GM12878 (cell line): ENCODE measurements at regions not wholly inside any gene's neighbourhood (a gene's known extent, or its start where the extent isn't known, plus 50 kb on each side); places are given as distances from the start of the nearest gene placed in this dataset.

Experiments
- ATAC-seq: fragments of 200-7000 bp; cut with Tn5 transposase; 3 replicates; pipeline ENCODE4 v1.9.1; 2020; ENCODE audit warnings: mild to moderate bottlenecking, moderate library complexity
- BruUV-seq: library from RNA; stranded (reverse); fragments of 400-500 nt; replicated peaks from 2 replicates; lab custom pipeline; 2021; lab: Mats Ljungman, UMichigan
- CTCF ChIA-PET: fragments of 300-600 bp; sonication (Branson Sonifier 250); formaldehyde crosslinking; extraction: SDS; loops from one replicate; lab custom pipeline; 2021; ENCODE audit warnings: inconsistent platforms; lab: Yijun Ruan, JAX
- POLR2A ChIA-PET: fragments of 350-600 bp; formaldehyde crosslinking; extraction: SDS; loops from one replicate; lab custom pipeline; 2021; ENCODE audit warnings: inconsistent platforms; lab: Charles Lee
- RAD21 ChIA-PET: fragments of 300-600 bp; sonication (Branson Sonifier 250); formaldehyde crosslinking; loops from one replicate; lab custom pipeline; 2023; ENCODE audit warnings: antibody characterized with exemption; ENCODE audit not compliant: unreplicated experiment; lab: Charles Lee
- SMC1A ChIA-PET: fragments of 300-600 bp; sonication (Branson Sonifier 250); formaldehyde crosslinking; loops from one replicate; lab custom pipeline; 2023; ENCODE audit not compliant: unreplicated experiment, uncharacterized antibody; lab: Charles Lee
- DNase-seq: peaks from one replicate; pipeline ENCODE4 v3.0.0-alpha.2; 2011; ENCODE audit warnings: low read depth, low spot score
- FAIRE-seq: peaks from 3 replicates; lab custom pipeline; 2011; peaks lifted over from hg19 to GRCh38; lab: Jason Lieb, UNC
- H2AFZ ChIP-seq: 2 replicates; pipeline ENCODE4 v1.6.0; 2011; ENCODE audit warnings: low read depth, low read length, control low read depth; ENCODE audit not compliant: control insufficient read depth
- H3K27ac ChIP-seq: 2 replicates; pipeline ENCODE4 v1.5.1; 2011; ENCODE audit warnings: control low read depth; ENCODE audit not compliant: control insufficient read depth, insufficient read depth
- H3K27me3 ChIP-seq, 2 experiments: replicated peaks in 1 of 2; 2 replicates each; pipeline versions ENCODE4 v1.6.0 to v1.6.1; 2011; ENCODE audit warnings: low read length in 1 of 2; ENCODE audit not compliant: control insufficient read depth in 2 of 2, insufficient read depth in 2 of 2
- H3K36me3 ChIP-seq, 2 experiments: 2 replicates each; pipeline ENCODE4 v1.5.1; 2011; ENCODE audit warnings: low read length in 1 of 2; ENCODE audit not compliant: control insufficient read depth in 2 of 2, insufficient read depth in 2 of 2
- H3K4me1 ChIP-seq: 2 replicates; pipeline ENCODE4 v1.6.1; 2011; ENCODE audit warnings: mild to moderate bottlenecking, low read length, moderate library complexity, mixed read lengths; ENCODE audit not compliant: control insufficient read depth, insufficient read depth
- H3K4me2 ChIP-seq: 2 replicates; pipeline ENCODE4 v1.6.0; 2011; ENCODE audit warnings: control low read depth; ENCODE audit not compliant: control insufficient read depth, insufficient read depth
- H3K4me3 ChIP-seq: fragments of 200-600 bp; sonication (generic); 2 replicates; pipeline ENCODE4 v1.5.1; 2016
- H3K79me2 ChIP-seq: 2 replicates; pipeline ENCODE4 v1.6.0; 2011; ENCODE audit warnings: low read length; ENCODE audit not compliant: control insufficient read depth, insufficient read depth
- H3K9ac ChIP-seq: 2 replicates; pipeline ENCODE4 v1.8.0; 2011; ENCODE audit warnings: low read length, control low read depth, mixed read lengths; ENCODE audit not compliant: control insufficient read depth, insufficient read depth
- H3K9me3 ChIP-seq: replicated peaks from 3 replicates; pipeline ENCODE4 v1.5.1; 2011; ENCODE audit warnings: mild to moderate bottlenecking, low read length; ENCODE audit not compliant: control insufficient read depth, insufficient read depth
- H4K20me1 ChIP-seq: 2 replicates; pipeline ENCODE4 v1.6.0; 2011; ENCODE audit not compliant: control insufficient read depth, insufficient read depth
- ELK1 ChIP-seq: IDR thresholded peaks from 2 replicates; pipeline ENCODE4 v1.6.1; 2012; ENCODE audit warnings: low read depth, low read length, improper control_type of control experiment
- ETV6 ChIP-seq, 2 experiments: fragments of 450-650 bp in 1 of 2; IDR thresholded peaks in 1 of 2; conservative IDR thresholded peaks in 1 of 2; 2 replicates each; pipeline ENCODE4 v1.6.1; 2014; ENCODE audit warnings: antibody characterized with exemption in 1 of 2, borderline replicate concordance in 1 of 2, low read depth in 1 of 2, mild to moderate bottlenecking in 1 of 2, moderate library complexity in 1 of 2
- ZBED1 ChIP-seq: IDR thresholded peaks from 2 replicates; pipeline ENCODE4 v1.6.1; 2016; ENCODE audit warnings: borderline replicate concordance
- WGBS: methylation state at CpG from one replicate; pipeline ENCODE4 v1.1.6; 2016; ENCODE audit warnings: low lambda C conversion rate; ENCODE audit not compliant: insufficient replicate concordance, insufficient coverage; ENCODE audit errors: missing lambda C conversion rate; 5-methylcytosine and 5-hydroxymethylcytosine counted together
- in situ Hi-C: fragments of 300-500 bp; cut with MboI; formaldehyde crosslinking; loops from 9 replicates; pipeline ENCODE4 v1.14.3; 2018; ENCODE audit warnings: mixed read lengths
- intact Hi-C: fragments of 100-400 bp; cut with micrococcal nuclease; formaldehyde crosslinking; loops from one replicate; pipeline ENCODE4 v1.14.2; 2022; ENCODE audit not compliant: unreplicated experiment

GRCh38 chr10:132477398-132478340 is 59.9 kb upstream of the INPP5A start:
- Histone ChIP-seq H3K4me2 (no peak overlapping the region), H3K9me3 (no peaks in the 10 kb centered on the region), H3K27ac (no peak overlapping the region), H3K4me3 (no peak overlapping the region), H3K27me3 (no peaks in the 10 kb centered on the region; a peak in 1 of 4 replicates), H3K36me3 (no peaks in the 10 kb centered on the region), H3K9ac (no peak overlapping the region), H2AFZ (no peak overlapping the region), H3K4me1 (no peaks in the 10 kb centered on the region), H4K20me1 (no peaks in the 10 kb centered on the region), H3K79me2 (no peaks in the 10 kb centered on the region)
- ChIA-PET RAD21 (no interaction called here), SMC1A (no interaction called here), POLR2A (no interaction called here), CTCF (no interaction called here)
- TF ChIP-seq ZBED1 (no peak), ETV6 (conservative IDR thresholded peaks at IDR 0.05 in 1 of 2, IDR thresholded peaks at IDR 0.05 in 1 of 2; ENCODE audit: borderline replicate concordance in 1 of 2, low read depth in 1 of 2) (no peak), ELK1 (no peak)
- FAIRE-seq: no peak
- no peak for DNase-seq
- no peak for ATAC-seq
- BruUV-seq: no TSS peak
- in situ Hi-C loops: no loop called here
- intact Hi-C loops: no loop called here
- WGBS: 25% methylated on average over 20 of the region's 23 CpGs
